GM20431 (cell line): ENCODE measurements at regions not wholly inside any gene's neighbourhood (a gene's known extent, or its start where the extent isn't known, plus 50 kb on each side); places are given as distances from the start of the nearest gene placed in this dataset.

ENCODE experiments used
- in situ Hi-C: fragments of 300-500 bp; cut with MseI, MboI; formaldehyde crosslinking; loops from one replicate; pipeline ENCODE4 v1.15.0; 2020; ENCODE audit warnings: low sequenced_read_pairs; ENCODE audit not compliant: unreplicated experiment

- in situ Hi-C loops: no loop called here
Measured at GRCh38 chr5:4337519-4337918, 741.9 kb downstream of the IRX1 start.

GRCh38 chr5:4339949-4340348 is 744.3 kb downstream of the IRX1 start:
- in situ Hi-C loops: no loop called here

- in situ Hi-C loops: no loop called here
Measured at GRCh38 chr5:4345850-4346249, 750.2 kb downstream of the IRX1 start.

- in situ Hi-C loops: no loop called here
Measured at GRCh38 chr5:4348423-4348822, 752.8 kb downstream of the IRX1 start.

GRCh38 chr5:4348919-4349318 is 753.3 kb downstream of the IRX1 start:
- in situ Hi-C loops: no loop called here

- in situ Hi-C loops: no loop called here
Measured at GRCh38 chr5:4356201-4356600, 760.6 kb downstream of the IRX1 start.

- in situ Hi-C loops: no loop called here
Measured at GRCh38 chr5:4359847-4360246, 764.2 kb downstream of the IRX1 start.

GRCh38 chr5:4361753-4362152 is 766.1 kb downstream of the IRX1 start:
- in situ Hi-C loops: no loop called here

GRCh38 chr5:4362411-4362810 is 766.8 kb downstream of the IRX1 start:
- in situ Hi-C loops: no loop called here

- in situ Hi-C loops: no loop called here
Measured at GRCh38 chr5:4363045-4363444, 767.4 kb downstream of the IRX1 start.

- in situ Hi-C loops: no loop called here
Measured at GRCh38 chr5:4366628-4367027, 771.0 kb downstream of the IRX1 start.

- in situ Hi-C loops: no loop called here
Measured at GRCh38 chr5:4370218-4370617, 769.9 kb upstream of the ADAMTS16 start.

GRCh38 chr5:4372481-4372880 is 767.6 kb upstream of the ADAMTS16 start:
- in situ Hi-C loops: no loop called here

GRCh38 chr5:4373051-4373820 is 766.9 kb upstream of the ADAMTS16 start:
- in situ Hi-C loops: no loop called here

- in situ Hi-C loops: no loop called here
Measured at GRCh38 chr5:4374866-4375265, 765.3 kb upstream of the ADAMTS16 start.

- in situ Hi-C loops: no loop called here
Measured at GRCh38 chr5:4375640-4376039, 764.5 kb upstream of the ADAMTS16 start.

GRCh38 chr5:4383102-4383501 is 757.0 kb upstream of the ADAMTS16 start:
- in situ Hi-C loops: no loop called here

- in situ Hi-C loops: no loop called here
Measured at GRCh38 chr5:4383518-4384198, 756.5 kb upstream of the ADAMTS16 start.

GRCh38 chr5:4384649-4385048 is 755.5 kb upstream of the ADAMTS16 start:
- in situ Hi-C loops: no loop called here

GRCh38 chr5:4386152-4386551 is 754.0 kb upstream of the ADAMTS16 start:
- in situ Hi-C loops: no loop called here

- in situ Hi-C loops: no loop called here
Measured at GRCh38 chr5:4387290-4387689, 752.8 kb upstream of the ADAMTS16 start.

- in situ Hi-C loops: no loop called here
Measured at GRCh38 chr5:4395752-4396151, 744.4 kb upstream of the ADAMTS16 start.
